GM18502 (cell line): ENCODE measurements at regions not wholly inside any gene's neighbourhood (a gene's known extent, or its start where the extent isn't known, plus 50 kb on each side); places are given as distances from the start of the nearest gene placed in this dataset.

Experiments used
- ATAC-seq: cut with Tn5 transposase; IDR thresholded peaks from one replicate; pipeline ENCODE4 v1.9.1; 2021; ENCODE audit warnings: mild to moderate bottlenecking; ENCODE audit not compliant: unreplicated experiment, poor library complexity

DNA sequence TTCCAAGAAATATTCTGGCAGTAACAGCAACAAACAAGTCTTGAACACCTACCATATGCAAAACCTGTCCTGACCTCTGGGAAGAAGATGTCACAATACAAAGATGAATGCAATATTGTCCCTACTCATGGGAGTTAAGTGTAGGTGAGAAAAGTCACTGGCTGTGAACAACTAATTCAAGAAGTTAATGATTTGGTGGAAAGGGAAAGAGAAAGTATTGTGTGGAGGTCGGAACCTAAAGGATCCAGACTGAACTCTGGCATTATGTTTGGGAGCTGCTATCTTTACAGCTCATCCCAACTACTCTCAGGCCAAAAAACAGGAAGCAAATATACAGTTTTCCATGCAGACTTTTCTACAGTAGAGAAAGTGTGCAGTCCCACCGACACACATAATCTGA, 285.3 kb upstream of the PRDM1 start:
- no peak for ATAC-seq

DNA sequence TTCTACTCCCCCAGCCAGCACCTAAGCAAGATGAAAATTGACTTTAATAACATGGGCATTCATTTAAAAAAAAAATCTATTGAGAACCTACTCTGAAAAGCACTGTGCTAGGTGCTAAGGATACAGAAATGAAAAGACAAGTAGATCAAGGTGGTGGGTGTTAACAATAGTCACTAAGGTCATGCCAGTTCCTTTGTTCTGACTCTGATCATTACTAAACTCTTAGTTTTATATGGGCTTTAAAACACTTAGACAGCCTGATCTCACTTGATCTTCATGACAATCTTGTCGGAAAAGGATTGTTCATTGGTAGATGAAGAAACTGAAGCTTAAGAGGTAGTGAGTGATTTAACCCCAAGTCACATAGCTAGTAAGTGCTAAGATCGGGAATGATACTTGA, 285.7 kb upstream of the PRDM1 start:
- ATAC-seq, result no peak

DNA sequence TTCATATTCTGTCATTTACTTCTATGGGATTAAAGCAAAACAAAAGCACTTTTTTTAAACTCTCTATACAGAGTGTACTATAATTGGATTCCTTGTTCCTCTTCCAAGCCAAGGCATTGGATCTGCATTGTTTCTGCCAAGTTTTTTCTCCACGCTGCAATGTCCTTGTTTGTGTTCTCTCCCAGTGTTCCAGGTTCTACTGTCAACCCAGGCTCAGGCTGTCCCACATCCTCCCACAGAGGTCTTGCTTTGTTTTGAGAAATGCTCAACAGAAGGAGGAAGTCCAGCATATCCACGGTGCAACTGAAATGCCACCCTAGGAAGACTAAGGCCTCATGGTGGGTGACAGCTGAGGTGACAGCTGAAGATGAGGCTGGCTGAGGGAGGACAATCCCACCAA, 287.1 kb upstream of the PRDM1 start:
- no peak for ATAC-seq

DNA sequence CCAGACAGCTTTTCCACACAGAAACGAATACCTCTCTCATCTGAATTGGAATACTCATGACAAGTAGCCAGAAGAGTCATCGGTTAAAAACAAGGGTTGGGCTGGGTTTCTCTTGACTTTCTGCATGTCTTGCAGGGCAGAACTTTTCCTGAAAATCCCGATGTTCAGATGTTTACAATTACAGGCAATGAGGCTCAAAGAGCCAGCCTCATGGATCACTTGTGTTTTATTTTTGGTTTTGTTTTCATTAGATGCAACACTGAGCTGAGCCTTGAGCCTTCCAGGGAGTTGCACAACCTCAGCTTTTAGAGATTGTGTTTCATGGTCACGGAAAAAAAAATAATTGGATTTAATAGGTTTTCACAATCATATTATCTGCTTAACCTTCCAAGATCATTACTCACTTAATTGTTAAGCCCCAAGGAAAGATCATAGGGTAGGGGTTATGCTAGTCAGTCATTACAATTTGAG, 288.1 kb upstream of the PRDM1 start:
- ATAC-seq, result no peak

DNA sequence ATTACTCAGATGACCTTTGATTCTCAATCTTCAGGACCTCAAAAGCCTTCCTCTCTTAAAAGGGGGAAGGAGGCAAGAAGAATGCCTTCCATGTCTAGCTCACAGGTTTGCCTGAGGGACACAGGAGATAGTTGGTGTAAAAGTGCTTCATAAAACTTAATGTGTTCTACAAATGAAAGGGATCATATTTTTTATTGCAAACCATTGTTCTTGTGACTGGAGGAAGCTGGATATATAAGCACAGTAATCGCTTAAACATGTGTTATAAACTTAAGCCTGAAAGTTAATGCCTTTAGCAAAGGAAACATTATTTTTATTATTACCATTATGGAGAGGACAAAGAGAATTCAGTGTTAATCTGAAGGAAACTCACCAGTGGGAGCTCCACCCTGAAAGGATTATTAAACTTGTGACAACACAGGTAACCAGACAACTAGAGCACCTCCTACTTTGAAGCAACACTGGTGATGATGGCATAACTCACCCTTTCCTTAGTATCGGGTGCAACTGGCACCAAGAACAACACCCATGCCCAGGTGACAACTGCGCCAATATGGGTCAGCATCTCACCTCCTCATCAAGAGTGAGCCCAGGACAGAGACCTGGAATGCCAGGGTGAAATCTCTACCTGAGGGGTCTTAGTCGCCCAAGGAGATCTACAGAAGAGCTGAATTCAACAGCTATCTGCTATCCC, 288.7 kb upstream of the PRDM1 start:
- ATAC-seq, result no peak

DNA sequence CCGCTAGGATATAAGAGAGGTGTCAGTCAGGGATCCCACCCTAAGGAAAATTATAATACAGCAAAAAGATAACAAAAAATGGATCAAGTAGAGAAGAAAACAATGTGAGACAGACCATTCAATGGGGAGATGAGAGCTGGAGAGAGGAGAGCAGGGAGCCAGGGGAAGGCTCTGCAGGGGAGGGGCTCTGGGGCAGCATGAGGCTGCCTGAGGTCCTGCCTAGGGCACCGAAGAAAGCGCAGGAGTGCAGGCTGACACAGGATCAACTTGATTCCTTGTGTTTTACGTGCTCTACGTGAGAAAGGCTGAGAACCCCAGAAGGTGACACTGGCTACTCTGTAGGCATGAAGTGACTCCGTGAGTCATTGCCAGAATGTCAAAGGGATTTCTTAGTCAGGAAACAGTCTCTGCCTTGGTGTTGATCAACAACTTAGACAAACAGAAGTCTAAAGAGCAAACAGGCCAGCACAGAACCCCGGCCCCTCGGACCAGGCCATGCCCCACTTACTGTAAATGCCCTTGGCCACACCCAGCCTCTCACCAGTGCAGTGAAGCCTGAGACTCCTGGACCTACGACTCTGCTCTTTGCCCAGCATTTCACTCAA, 290.1 kb upstream of the PRDM1 start:
- no peak for ATAC-seq

DNA sequence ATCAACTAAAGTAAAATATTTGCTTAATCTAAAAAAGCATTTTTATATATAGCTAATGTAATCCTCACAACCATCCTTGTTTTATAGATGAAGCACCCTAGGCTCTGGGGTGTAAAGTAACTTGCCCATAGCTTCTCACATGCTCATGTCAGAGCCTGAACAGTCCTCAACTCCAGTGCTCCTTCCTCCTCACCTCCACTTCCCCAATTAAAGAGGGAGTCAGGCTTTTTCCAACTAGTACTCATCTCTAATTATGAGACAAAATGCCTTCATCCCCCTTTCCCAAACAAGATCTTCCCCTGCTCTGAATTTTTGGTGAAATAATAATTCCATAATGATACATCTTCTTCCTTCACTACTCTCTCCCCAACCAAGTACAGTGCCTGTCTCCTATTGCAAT, 290.8 kb upstream of the PRDM1 start:
- ATAC-seq, result no peak

DNA sequence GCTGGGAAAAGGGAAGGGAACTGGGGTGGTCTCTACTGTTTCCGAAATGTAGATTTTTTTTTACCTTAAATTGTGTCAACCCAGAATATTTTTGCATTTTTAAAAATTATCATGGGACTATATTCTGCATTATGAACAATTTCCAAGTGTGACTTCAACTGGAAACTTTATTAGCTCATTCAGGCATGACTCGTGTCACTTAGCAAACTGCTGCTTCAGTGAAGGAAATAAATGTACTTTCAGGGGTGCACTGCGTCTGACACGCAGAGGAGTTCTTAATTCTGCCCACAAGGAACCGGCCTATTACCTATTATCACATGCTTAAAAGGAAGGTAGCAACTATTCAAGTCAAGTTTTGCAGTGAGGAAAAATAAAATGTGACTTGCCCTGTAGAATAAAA, 291.3 kb upstream of the PRDM1 start:
- ATAC-seq, result no peak

DNA sequence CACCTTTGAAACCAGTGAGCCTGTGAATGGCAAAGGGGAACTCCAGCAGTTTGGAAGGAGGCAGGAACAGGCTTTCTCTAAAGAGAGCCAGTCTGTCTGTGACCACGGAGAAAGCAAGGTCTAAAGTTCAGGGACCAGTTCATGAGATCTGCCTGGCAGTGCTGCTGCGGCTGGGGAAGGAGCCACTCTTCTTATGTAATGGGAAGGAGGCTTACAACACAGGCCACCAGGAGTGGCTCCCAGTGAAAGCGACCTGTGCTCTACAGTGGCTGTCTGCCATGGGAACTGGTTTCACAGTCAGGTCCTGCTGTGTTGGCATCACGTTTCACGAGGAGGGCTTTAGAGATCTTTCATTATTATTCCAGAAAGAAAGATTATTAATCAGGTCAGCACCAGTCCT, 291.9 kb upstream of the PRDM1 start:
- no peak for ATAC-seq

DNA sequence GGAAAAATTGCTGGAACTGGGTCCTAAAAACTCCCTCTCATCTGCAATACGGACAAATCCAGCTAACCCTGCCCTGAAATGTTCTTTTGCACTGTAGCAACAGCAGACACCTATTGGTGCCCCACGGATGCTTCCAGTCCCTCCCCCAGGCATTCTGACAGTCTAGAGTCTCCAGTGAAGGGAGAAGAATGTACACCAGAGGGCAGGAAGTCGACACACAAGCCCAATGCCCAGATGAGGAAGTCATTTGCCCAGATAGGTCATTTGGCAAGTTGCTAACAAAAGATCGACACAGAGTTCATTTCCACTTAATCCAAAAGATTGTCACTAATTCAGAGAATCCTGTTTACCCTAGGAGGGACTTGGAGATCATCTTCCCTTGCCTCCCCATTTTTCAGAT, 293.0 kb upstream of the PRDM1 start:
- no peak for ATAC-seq

DNA sequence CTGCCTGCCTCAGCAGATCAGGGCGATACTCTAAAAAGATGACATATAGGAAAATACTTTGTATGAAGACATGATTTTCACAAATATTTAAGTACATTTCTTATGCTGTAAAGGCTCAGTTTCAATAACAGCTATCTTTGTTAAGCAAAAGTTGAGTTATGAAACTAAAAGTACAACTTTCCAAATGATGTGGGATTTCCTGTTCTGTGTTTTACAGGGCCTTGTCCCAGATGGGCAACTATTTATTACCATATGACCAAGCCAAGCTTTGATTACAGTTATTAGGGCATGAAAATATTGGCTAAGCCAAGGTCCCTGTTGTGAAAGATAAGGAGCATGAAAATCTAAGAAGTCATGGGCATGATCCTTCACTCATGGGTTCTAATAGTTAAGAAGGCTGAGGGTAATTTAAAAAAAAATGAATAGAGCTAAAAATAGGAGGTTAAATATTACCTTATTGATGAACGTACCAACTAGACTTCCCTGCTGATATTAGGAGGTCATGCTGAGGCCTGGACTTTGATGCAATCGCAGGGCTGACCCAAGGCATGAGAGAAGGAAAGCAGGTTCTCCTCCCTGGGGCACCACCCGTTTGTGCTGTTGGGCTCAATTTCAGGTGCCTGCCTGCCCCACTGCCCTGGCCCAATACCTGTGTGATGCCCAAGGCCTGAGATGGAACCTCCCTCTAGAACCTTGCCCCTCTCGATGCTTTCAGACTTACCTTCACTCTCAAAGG, 294.4 kb upstream of the PRDM1 start:
- peak; percentile 44 for ATAC-seq

DNA sequence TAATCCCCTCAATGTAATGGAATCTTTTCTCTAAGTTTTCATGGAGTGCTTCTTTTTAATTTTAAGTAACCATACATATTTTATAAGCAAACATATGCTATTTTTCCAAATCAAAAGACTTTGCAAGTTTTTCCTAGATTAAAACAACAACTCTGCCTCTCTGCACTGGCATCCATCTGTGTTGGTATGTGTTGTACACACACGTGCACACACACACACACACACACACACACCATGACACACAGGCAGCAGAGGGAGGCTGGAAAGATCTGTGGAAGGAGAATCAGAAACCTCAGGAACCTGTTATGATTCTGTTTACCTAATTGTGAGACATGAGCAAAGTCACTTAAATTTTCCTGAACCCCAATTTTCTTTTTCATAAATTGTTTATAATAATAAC, 295.0 kb upstream of the PRDM1 start:
- peak; percentile 11 for ATAC-seq

DNA sequence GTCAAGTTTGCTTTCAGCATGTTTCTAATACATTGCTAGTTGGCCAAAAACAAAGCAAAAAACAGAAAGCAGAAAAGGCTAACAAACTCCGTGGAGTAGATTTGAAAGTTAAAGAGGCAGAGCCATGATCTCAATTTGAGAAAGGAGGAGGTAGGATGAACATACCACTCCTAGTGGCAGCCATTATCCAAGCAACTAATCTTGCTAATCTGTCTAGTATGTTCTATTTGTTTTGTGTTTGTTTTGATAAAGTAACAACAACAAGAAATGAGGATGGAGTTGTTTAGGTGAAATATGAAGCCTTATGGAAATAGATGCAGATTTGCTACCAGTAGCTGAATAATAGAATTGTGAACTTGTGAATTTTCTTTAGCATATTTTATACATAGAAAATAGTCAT, 295.5 kb upstream of the PRDM1 start:
- ATAC-seq, result no peak

DNA sequence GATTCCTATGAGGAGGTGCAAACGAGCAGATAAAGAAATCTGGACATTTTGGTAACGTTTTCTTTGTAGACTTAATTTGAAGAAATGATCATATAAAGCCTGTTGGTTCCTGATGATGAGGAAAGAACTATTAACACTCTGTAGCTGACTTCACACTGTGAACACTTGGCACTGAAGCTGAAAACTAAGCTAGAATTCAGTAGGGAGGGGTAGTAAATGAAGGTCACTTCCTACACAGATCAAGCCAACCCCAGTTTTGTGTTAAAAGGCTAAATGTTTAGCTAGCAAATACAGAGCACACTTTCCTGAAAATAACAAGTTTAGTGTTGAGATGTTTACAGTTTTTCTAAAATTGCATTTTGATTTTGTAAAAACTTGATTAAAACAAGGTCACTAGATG, 296.2 kb upstream of the PRDM1 start:
- no peak for ATAC-seq

DNA sequence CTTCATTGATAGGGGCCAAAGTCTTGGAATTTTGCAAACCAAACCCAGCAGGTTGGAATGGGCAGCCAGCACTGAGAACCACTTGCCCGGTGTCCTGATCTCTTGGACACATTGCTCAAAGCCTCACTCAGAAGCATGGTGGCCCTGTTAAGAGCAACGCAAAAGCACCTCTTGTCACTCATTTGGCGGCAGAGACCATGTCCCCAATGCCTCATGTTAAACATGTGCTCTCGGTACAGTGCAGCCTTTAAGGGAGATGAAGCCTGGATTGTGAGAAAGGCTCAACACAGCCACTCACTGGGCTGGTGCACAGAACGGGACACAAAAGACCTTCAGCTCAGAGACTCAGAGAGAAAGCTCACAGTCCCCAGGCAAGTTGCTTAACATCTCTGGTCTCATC, 298.4 kb upstream of the PRDM1 start:
- no peak for ATAC-seq

DNA sequence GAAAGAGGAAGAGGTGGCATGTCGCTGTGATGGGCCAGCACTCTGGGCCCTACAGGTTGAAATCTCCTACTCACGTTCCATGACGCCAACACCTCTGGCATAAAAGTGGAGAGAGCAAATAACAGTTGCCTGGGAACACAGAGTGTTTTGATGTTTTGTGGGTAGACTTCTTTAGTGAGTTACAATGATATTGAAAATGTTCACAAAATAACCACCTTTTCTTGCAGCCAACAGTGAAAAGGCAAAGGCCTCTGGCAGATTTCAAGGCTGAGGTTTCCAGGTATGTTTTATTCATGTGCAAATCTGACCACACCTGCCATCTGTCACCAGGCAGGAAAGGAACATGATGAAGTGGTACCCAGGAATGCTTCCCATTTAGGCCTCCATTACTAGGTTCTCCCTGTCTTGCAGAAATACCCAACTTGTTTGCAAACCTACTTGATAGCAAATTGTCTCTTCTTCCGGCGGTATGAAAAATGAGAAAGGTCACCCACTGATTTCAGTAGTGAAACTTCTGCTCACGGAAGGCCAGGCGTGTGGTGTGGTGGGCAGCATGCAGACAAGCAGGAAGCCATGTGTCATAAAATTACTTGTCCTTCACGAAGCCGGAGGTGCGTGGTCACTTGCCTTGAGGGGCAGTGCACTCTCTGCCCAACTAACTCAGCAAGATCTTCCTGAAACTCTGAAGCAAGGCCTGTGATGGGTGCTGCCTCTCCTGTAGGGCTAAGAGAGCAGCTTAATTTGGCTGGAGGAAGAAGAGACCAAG, 299.1 kb upstream of the PRDM1 start:
- peak; percentile 75 for ATAC-seq

DNA sequence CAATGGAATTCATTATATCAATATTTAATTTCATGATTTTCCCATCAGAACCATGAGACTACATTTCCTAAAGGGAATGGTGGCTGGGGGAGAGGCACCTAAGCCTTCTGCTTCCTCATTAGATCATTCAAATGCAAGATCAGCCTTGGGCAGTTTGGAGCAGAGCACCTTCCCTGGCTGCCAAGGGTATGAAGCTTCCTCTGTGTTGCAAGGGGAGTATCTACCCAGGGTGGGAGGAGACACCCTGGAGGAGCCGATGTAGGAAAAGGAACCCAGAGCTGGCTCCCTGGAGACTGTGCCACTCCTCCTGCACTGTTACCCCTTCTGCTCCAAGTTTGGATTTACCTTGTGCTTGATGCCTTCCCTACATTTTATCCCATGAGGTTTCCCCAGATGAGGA, 299.7 kb upstream of the PRDM1 start:
- ATAC-seq, result no peak

DNA sequence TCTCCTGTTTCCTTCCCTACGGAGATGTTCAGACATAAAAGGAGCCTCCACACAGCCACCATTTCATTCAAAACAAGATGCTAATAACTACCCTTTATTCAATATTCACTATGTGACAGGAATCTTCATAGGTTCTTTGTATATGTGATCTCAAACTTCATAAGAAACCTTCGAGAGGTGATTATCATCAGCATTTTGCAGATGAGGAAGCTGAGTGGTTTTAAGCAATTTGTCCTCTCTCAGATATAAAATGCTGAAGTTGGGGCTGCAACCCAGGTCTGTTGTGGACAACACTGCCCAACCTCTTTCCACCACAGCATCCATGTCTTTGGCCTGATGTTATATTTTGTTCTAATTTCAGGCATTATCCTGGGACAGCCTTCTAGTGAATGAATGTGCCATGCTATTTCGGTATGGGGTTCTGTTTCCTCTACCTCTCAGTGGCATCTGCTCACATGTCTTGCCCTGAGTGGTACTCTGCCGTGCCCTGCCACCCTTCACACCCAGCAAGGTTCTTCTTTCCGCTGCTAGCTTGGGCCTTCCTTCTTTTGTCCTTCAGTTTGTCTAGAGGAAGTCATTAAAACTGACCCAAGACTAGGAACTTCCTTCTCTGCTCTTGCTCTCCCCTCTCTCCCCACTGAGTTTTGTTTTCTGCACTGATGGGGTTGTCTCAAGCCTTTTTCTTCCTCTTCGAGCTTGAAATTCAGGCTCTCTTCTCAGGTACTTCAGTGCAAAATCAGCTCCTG, 300.9 kb upstream of the PRDM1 start:
- no peak for ATAC-seq

DNA sequence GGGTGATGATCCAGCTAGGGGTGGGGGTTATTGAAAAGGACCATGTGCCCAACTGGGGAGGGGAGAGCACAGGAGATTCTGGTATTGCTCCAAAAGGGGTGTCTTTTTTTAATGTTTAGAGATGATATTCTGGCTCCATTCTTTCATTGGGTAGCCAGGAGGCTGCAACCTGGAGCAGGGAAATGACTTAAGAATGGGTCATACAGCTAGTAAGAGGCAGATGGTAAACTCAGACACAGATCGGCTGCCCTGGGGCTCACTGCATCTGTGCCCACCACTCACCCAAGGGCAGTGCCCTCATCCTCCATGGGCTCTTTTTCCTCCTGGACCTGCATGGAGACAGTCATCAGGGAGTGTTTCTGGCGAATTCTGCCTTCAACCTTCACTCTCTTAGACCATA, 302.0 kb upstream of the PRDM1 start:
- no peak for ATAC-seq

DNA sequence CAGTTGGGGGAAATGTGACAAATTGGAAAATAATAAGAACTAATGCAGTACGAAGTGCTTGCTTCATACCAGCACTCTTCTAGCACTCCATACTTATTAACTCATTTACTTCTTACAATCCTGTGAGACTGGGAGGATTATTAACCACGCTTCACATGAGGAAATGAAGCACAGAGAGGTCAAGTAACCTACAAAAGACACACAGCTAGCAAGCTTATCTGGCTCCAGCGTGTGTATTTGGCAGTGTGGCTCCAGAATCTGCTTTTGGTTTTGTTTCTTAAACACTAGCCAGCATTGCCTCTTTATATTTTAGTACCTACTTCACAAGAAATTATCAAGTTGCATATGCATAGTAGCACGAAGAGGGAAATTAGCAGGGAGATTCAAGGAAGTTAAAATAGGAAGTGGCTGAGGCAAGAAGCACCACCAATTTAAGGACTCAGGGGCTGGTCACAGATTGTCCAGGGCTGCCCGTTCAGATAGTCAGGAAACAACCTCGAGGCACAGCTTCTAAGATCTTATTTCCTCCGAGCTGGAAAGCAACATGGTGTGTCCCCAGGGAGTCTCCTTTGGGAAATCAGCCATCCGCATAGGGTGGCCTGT, 302.7 kb upstream of the PRDM1 start:
- ATAC-seq, result no peak
